Parathyroid adenoma (tissue), 2 donors: ENCODE measurements at regions not wholly inside any gene's neighbourhood (a gene's known extent, or its start where the extent isn't known, plus 50 kb on each side); places are given as distances from the start of the nearest gene placed in this dataset.

Experiments
- H2AFZ ChIP-seq: fragments of 300-600 bp; sonication (generic); one replicate; pipeline ENCODE4 v1.7.0; 2017; ENCODE audit warnings: antibody characterized with exemption, mild to moderate bottlenecking
- H3K27ac ChIP-seq: fragments of 300-600 bp; sonication (generic); one replicate; pipeline ENCODE4 v1.7.0; 2017
- H3K27me3 ChIP-seq: fragments of 300-600 bp; sonication (generic); one replicate; pipeline ENCODE4 v1.7.0; 2017; ENCODE audit warnings: low read length; ENCODE audit not compliant: control insufficient read depth, insufficient read depth
- H3K36me3 ChIP-seq: fragments of 300-600 bp; sonication (generic); one replicate; pipeline ENCODE4 v1.7.0; 2017; ENCODE audit warnings: low read length; ENCODE audit not compliant: control insufficient read depth, insufficient read depth
- H3K4me1 ChIP-seq: fragments of 300-600 bp; sonication (generic); one replicate; pipeline ENCODE4 v1.7.0; 2017; ENCODE audit warnings: control low read depth
- H3K4me2 ChIP-seq: fragments of 300-600 bp; sonication (generic); one replicate; pipeline ENCODE4 v1.7.0; 2017; ENCODE audit warnings: low read length
- H3K4me3 ChIP-seq: fragments of 300-600 bp; sonication (generic); one replicate; pipeline ENCODE4 v1.7.0; 2017; ENCODE audit warnings: low read depth, low read length
- H3K79me2 ChIP-seq: fragments of 300-600 bp; sonication (generic); one replicate; pipeline ENCODE4 v1.7.0; 2017; ENCODE audit warnings: control low read depth
- H3K9ac ChIP-seq: fragments of 300-600 bp; sonication (generic); one replicate; pipeline ENCODE4 v1.7.0; 2017; ENCODE audit warnings: mild to moderate bottlenecking
- H3K9me3 ChIP-seq: fragments of 300-600 bp; sonication (generic); one replicate; pipeline ENCODE4 v1.7.0; 2017; ENCODE audit warnings: low read length; ENCODE audit not compliant: control insufficient read depth
- TF ChIP-seq, protein P1 (sequence below): fragments of 300-600 bp; sonication (generic); IDR thresholded peaks from one replicate; pipeline ENCODE4 v1.7.0; 2017; ENCODE audit warnings: antibody characterized with exemption, mild to moderate bottlenecking
- donor health status: primary hyperparathyroidism.

DNA sequence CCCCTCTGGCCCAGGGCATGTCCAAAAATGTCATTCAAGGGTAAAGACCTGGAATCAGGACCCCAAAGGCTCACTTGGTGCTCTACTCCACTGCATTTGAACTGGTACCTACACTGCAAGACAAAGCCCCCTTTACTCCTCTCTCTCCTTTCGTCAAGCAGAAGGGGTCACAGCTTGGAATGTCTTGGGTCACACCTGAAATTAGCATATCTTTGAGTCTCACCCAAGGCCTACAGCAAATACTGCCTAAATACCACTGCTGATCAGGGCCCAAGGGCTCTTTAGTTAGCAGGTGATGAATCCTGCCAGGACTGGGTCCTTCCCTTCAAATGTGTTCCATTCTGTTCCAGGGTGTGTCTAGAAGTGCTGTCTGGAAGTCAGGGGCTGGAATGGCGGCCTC lies 320.6 kb downstream of the SV2B start:
- Histone ChIP-seq H3K27me3 (no peaks in the 10 kb centered on the region), H3K4me2 (no peak overlapping the region), H3K9ac (no peak overlapping the region), H2AFZ (no peak overlapping the region), H3K79me2 (no peaks in the 10 kb centered on the region), H3K4me3 (no peak overlapping the region), H3K27ac (no peak overlapping the region), H3K4me1 (no peaks in the 10 kb centered on the region), H3K9me3 (no peaks in the 10 kb centered on the region), H3K36me3 (no peaks in the 10 kb centered on the region)
- TF ChIP-seq, protein P1, sequence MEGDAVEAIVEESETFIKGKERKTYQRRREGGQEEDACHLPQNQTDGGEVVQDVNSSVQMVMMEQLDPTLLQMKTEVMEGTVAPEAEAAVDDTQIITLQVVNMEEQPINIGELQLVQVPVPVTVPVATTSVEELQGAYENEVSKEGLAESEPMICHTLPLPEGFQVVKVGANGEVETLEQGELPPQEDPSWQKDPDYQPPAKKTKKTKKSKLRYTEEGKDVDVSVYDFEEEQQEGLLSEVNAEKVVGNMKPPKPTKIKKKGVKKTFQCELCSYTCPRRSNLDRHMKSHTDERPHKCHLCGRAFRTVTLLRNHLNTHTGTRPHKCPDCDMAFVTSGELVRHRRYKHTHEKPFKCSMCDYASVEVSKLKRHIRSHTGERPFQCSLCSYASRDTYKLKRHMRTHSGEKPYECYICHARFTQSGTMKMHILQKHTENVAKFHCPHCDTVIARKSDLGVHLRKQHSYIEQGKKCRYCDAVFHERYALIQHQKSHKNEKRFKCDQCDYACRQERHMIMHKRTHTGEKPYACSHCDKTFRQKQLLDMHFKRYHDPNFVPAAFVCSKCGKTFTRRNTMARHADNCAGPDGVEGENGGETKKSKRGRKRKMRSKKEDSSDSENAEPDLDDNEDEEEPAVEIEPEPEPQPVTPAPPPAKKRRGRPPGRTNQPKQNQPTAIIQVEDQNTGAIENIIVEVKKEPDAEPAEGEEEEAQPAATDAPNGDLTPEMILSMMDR = no peak

DNA sequence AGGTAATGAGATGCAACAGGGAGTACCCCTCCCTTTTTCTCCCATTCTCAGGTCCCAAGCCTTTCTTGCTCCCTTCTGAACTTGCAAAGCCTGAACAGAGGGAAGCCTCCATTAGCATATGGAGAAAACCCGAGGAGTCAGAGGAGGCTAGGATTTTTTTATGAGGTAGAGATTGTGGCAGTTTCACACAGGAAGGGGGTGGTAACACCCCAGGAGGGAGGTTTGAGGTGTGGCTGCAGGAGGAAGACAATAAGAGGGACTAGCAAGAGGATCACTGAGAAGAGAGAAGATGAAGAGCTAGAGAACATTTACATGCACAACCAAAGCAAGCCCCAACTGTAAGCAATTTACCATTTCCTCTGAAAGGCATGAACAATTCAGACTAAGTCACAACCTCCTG lies 322.7 kb downstream of the SV2B start:
- H3K27me3 ChIP-seq = no peaks in the 10 kb centered on the region
- no peak overlapping the region for H2AFZ ChIP-seq
- no peak overlapping the region for H3K9ac ChIP-seq
- H3K4me3 ChIP-seq = no peak overlapping the region
- TF ChIP-seq, protein P1 = no peak
- no peaks in the 10 kb centered on the region for H3K4me1 ChIP-seq
- no peaks in the 10 kb centered on the region for H3K9me3 ChIP-seq
- no peaks in the 10 kb centered on the region for H3K79me2 ChIP-seq
- H3K27ac ChIP-seq = no peak overlapping the region
- no peak overlapping the region for H3K4me2 ChIP-seq
- no peaks in the 10 kb centered on the region for H3K36me3 ChIP-seq

DNA sequence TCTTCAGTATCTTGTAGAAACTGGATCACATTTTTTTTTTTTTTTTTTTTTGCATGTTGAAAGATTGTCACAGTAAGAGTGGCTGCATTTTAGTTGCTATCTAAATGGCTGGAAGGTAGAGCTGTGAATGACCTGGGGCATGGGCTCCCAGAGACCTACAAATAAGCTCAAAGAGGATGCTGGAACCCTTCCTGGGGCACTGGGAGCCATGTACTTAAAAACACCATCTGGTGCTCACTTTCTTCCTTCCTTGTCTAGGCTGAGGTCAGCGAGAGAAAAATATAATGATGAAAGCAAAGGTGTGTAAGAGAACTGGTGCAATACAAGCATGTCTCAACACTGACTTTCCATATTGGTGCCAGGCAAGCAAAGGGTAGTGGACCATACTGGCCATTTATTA lies 323.9 kb downstream of the SV2B start:
- Histone ChIP-seq H3K4me1 (no peaks in the 10 kb centered on the region), H3K79me2 (no peaks in the 10 kb centered on the region), H3K9ac (no peak overlapping the region), H3K36me3 (no peaks in the 10 kb centered on the region), H3K9me3 (no peaks in the 10 kb centered on the region), H3K4me3 (no peak overlapping the region), H3K4me2 (no peak overlapping the region), H3K27ac (no peak overlapping the region), H3K27me3 (no peaks in the 10 kb centered on the region), H2AFZ (no peak overlapping the region)
- TF ChIP-seq, protein P1 = no peak

DNA sequence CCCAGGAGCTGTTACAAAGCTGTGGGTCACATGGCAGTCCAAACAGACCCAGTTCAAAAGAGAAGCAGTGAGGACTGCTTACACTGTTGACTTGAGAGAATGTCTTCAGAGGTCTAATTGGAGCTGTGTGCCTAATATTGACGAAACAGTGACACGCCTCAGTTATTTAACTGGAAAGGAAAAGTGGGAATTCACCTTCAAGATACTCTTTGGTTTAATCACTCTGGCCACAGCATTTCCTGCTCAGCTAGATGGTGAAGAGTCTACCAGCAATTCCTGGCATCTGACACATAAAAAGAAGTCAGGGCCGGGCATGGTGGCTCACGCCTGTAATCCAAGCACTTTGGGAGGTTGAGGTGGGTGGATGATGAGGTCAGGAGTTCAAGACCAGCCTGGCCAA lies 326.4 kb downstream of the SV2B start:
- Histone ChIP-seq H3K9me3 (no peaks in the 10 kb centered on the region), H3K36me3 (no peaks in the 10 kb centered on the region), H2AFZ (no peak overlapping the region), H3K79me2 (no peaks in the 10 kb centered on the region), H3K4me1 (no peaks in the 10 kb centered on the region), H3K27ac (no peak overlapping the region), H3K9ac (no peak overlapping the region), H3K27me3 (no peaks in the 10 kb centered on the region), H3K4me2 (no peak overlapping the region), H3K4me3 (no peak overlapping the region)
- TF ChIP-seq, protein P1 = no peak

DNA sequence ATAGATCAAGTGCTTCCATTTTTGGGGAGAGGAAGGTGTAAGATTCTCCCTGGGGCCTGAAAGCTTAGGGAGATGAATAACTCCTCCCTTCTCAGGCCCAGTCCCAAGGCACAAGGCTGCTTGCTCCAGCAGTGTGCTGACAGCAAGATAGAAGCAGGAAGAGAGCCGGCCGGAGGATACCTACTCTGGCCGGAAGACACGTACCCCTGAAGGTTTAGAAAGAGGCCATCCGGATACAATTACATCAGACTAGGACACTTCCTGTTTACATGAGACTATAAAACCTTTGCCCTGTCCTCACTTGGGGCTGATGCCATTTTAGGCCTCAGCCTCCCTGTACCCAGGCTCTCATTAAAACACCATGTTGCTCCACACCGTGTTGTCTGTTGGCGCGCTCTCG lies 329.9 kb downstream of the SV2B start:
- H3K27me3 ChIP-seq = no peaks in the 10 kb centered on the region

More for the DNA sequence above, 329.9 kb downstream of the SV2B start:
- Histone ChIP-seq H3K9me3 (no peaks in the 10 kb centered on the region), H3K4me1 (no peaks in the 10 kb centered on the region), H3K27ac (no peak overlapping the region), H3K4me2 (no peak overlapping the region), H3K36me3 (no peaks in the 10 kb centered on the region), H3K9ac (no peak overlapping the region), H2AFZ (no peak overlapping the region), H3K79me2 (no peaks in the 10 kb centered on the region), H3K4me3 (no peak overlapping the region)
- TF ChIP-seq, protein P1 = no peak
